HG03045 (cell line): ENCODE measurements at regions not wholly inside any gene's neighbourhood (a gene's known extent, or its start where the extent isn't known, plus 50 kb on each side); places are given as distances from the start of the nearest gene placed in this dataset.

Experiments
- ATAC-seq: cut with Tn5 transposase; IDR thresholded peaks from one replicate; pipeline ENCODE4 v1.9.1; 2021; ENCODE audit warnings: mild to moderate bottlenecking, moderate library complexity; ENCODE audit not compliant: unreplicated experiment

DNA sequence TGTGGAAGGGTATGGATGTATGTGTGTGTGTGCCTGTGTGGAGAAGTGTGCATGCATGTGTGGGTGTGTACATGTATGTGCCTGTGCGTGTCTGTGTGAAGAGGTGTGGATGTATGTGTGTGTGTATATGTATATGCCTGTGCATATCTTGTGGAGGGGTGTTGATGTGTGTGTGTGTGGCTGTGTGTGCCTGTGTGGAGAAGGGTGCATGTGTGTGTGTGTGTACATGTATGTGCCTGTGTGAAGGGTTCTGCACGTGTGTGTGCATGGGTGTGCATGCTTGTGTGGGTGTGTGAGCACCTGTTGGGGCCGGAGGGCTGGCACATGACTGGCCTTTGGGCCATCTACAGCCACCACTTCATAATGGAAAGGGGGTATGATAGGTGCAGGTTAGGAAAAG, 291.4 kb downstream of the IRX2 start:
- ATAC-seq, result no peak

DNA sequence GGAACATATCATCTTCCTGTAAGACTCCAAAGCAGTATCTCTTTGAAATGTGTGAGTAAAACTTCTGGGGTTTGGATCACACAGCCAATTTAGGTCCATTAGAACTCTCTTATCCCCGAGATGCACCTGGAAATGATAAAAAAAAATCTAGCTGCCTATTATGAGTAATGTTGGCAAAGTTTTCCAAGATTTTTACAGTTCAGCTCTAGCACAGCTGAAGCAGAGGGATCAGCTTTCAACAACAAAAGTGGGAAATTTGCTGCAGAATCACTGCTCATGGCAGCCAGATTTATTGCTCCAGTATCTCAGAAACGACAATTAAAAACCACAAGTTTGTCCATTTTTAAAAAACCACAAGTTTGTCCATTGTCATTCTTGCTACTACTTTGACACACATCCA, 292.2 kb downstream of the IRX2 start:
- no peak for ATAC-seq

DNA sequence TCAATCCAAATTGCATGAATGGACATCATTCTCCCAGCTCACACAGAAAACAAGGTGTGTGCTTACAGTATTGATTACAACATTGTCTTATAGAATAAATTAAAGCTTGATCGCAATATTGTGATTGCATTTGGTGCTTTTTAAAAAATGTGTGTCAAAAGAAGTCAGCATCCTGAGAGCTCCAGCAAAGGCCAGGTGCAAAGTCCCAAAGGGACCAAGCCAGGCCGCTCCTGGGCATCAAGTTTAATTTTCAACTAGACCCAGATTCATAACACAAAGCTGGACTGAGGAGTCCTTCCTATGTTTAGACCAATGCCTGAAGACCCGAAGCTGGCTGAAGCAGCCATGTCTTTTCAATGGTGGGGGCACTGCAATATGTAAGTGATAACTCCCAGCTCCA, 295.6 kb downstream of the IRX2 start:
- no peak for ATAC-seq

DNA sequence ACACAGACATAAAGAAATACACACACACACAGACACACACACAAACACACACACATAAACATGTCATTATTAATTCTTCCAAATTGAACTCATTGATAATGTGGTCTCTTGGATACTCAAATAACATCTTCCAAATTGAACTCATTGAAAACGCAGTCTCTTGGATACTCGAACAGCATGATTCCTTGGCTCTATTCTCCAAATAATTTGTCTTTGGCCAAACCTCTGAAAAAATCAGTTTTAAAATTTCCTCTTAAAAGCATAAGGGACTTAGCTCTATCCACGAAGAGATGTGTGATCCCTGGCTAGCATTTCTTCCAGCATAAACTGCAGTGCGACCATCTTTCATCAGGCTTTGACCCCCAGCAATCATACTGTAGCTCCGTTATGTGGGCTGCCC, 296.6 kb downstream of the IRX2 start:
- ATAC-seq, result no peak

DNA sequence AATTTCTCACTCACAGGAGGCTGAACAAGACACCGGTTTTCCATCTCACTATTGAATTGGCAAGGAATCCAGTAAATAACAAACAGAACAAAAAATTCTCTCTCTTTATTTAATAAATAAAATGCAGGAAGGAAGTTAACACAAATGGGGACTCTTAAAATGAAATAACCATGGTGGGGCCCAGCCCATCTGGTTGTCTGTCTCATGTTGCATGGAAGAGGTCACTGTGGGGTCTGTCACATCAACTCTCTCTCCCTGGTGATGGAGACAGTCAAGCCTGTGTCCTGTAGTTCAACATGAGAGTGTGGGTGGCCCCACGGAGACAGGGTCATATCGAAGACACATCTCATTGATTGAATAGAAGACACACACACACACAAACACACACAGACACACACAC, 297.7 kb downstream of the IRX2 start:
- ATAC-seq, result no peak

DNA sequence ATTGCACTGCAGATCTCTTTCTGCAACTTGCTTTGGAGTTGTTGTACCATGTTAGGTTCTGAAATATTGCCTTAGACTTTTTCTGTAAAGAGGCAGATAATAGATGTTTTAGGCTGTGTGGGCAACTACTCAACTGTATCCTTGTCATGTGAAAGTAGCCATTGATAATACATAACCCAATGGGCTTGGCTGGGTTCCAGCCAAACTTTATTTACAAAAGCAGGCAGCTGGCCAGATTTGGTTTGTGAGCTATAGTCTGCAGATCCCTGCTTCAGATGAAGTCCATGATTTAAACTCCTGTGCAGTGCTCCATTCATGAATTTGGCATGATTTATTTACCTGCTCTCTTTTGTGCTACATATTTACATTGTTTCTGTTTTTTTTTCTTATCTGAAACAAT, 300.4 kb downstream of the IRX2 start:
- no peak for ATAC-seq

DNA sequence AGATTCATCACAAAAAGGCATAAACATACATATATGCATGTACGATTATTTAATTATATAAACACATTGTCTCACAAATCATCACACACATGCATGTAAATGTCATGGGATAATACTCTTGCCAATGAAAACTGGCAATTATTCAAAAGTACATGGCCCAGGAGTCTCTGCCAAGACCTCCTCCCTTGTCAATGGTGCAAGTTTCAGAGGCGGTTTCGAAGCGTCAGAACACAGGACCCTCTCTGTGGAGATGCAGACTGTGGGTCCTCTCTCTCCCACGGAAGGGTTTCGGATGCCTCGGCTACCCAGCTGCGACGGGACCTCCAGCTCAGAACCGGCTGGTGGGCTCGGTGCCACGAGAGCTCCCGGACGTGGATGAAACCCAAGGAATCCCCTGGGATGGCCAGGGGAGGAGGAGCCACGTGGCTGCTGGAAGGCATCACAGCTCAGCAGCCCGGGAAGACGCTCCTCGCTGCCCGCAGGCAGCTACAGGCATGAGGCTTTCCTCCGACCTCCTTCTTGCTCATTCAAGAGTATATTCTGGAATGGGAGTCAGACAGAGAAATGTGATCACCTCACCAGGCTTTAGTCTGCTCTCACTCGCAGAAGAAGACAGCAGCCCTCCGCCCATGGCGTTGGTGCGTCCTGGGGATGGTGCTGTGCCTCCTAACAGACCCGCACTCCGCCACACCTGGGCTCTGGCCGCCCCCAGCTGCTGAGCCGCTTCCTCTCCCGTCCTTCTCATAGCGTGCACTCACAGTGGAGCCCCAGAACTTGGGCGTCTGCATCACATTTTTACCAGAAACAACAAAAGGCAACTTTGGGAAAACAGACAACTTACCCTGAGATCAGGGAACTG, 308.8 kb downstream of the IRX2 start:
- no peak for ATAC-seq

DNA sequence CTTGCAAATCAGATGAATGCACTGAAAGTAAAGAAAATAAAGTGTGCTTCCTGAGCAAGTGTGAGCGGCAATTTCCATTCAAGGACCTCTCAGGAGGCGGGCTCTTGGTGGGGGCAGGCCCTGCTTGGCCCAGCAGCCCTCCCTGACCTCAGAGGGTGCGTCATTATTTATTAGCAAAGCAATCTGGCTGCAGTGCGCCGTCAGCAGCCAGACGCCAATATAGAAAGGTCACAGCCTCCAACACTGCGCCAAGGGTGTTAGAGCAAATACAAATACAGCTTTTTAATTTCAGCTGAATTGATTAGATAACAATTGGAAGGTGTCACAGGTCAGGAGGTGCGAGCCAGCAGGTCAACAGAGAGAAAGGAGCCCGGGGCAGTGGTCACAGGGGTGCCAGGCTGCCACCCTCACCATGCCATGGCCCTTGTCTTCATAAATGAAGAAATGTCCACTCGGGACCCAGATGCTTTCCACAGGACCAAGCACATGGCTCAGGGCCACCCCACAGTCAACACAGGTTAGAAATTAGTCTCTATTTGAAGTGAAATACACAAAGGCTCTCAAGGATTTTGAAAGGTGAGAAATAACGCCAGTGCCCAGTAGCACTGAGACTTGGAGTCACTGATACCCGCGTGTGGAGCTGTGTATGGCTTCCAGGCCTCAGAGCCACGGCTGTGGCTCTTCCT, 309.8 kb downstream of the IRX2 start:
- ATAC-seq, result no peak

DNA sequence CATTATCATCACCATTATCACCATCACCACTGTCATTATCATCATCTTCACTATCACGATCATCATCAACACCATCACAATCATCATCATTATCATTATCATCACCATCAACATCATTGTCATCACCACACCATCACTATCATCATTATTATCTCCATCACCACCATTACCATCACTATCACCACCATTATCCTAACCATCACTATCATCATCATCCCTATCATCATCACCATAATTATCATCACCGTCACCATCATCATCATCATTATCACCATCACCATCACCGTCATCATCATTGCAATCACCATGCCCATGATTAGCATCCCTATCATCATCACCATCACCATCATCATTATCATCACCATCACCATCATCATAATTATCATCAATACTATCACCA, 311.9 kb downstream of the IRX2 start:
- no peak for ATAC-seq

DNA sequence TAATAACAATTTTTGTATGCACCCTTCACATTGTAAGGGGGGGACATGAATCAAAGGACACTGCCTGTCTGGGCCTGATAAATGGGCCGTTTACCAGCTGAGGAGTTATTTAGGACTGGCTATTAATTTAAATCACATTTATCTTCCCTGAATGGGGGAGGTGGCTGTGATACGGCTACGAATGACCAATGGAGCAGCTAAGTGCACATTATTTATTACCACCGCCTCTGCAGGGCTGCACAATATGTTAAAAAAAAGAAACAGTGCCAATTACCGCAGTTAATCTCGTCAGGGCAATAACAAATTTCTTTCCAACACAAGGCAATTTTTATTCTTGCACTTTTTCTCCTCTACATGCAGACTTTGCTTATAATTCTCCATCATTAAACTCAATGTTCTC, 318.4 kb downstream of the IRX2 start:
- ATAC-seq, result no peak

DNA sequence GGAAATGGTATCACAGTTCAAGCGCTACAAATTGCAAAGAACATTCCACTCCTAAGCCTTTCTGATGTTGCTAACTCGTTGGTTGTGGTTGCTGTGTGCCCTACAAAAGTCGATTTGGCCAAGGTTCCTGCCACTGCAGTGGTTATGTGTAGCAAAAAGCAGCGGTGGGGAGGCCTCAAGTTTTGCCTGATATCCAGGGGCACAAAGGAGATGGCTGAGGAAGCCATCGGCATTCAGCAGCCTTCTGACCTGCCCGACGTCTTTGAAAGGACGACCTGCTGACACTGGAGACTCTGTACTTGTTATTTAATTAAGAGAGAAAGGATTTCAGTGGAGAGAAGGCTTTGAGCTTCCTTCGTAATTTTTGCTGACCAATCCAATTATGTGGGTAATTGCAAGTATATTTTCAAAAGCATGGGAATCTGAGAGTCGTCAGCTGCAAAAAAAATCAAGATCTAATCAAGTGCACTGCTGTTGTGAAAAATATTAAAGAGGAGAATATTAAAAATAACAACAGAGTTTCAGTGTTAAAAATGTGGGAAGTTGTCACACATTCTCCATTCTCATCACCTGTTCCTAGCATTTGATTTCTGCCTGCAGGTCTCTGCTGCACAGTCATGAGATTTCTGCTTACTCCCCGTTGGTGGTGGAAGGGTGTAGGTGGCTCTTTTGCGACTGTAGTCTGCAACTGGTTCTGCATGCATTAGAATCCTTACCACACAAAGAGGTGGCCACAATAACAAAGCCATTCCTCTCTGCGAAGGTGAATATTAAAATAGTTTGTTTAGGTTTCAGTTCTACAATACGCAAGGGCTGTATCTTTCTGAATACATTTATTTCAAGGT, 319.2 kb downstream of the IRX2 start:
- ATAC-seq, result no peak

DNA sequence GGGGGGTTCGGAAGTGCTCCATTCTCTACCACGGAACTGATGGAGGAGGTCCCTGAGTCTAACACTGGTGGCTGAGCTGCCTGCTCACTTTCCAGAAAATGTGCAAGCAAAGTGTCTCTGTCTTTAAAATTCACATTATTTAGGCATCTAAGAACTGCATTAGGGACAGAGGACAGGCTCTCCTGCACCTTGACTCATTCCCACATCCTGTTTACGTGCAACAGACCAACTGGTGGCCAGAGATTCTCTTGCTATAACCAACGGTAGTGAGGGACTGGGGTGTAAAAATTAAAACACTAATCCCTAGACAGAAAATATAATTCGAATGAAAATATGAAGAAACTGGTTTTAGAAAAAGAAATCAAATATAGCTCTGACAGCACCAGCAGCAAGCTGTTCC, 320.9 kb downstream of the IRX2 start:
- ATAC-seq, result no peak

DNA sequence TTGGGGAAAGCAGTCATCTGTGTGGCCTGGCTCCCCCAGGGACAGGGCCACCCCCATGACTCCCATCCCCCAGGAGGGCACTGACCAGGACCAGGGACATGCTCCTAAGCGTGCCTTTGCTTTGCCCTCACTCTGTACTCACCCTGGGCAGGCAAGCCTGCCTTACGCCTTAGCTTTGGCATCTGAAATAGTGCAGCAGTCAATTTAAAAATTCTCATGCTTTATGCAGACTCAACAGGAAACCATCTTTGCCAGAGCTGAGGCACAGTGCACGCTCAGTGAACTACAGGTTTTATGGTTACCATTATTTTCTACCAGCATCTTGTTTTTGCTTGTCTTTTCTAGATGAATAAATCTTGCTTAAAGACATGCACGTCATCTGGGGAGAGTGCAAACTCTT, 323.5 kb downstream of the IRX2 start:
- no peak for ATAC-seq

DNA sequence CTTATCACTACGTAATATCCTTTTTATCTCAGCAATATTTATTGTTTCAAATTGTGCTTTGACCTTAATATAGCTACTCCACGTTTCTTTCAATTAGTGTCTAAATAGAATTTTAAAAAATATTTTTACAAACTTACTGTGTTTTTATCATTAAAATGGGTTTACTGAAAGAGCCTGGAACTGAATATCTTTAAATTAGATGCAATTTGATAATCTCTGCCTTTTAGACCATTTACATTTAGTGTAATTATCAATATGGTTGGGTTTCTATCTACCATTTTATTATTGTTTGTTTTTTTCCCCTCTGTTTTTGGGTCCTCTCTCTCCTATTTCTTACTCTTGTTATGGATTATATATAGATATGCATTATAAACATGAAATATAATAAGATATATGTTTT, 327.8 kb downstream of the IRX2 start:
- ATAC-seq, result no peak

DNA sequence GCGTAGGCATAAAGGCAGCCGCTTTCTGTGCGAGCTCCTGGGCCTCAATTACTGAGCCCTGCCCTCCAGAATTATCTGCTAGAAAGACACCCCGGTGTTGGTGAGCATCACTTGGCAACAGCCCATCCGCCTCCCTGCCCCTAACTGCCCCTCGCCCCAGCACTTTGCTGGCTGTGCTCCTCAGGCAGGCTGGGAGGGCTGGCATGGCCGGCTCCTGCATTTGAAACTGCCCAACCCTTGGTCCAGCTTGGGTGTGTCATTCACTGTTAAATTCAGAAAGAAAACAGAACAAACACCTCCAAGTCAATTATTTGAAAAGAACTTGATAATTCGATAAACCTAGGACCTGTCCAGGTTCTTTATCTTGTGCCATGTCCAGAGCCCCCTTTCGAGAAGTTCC, 334.2 kb downstream of the IRX2 start:
- ATAC-seq, result no peak

DNA sequence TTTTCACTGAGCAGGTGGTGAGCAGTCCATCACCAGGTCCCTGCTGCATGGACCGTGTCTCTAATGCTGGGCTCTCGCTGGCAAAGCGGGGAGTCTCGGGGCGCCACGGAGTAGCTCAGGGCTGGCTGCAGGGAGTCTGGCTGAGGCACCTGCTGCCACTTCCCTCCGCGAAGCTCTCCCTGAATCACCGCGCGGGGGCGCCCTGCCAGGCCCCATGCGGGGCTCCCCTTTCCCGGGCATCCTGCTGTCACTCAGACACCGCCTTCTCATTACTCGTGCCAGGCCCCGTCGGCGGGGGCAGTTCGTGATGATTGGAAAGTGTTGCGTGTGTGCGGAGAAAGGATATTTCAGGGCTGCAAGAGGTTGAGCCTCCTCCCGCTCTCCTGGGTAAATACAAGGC, 335.8 kb downstream of the IRX2 start:
- ATAC-seq, result no peak

DNA sequence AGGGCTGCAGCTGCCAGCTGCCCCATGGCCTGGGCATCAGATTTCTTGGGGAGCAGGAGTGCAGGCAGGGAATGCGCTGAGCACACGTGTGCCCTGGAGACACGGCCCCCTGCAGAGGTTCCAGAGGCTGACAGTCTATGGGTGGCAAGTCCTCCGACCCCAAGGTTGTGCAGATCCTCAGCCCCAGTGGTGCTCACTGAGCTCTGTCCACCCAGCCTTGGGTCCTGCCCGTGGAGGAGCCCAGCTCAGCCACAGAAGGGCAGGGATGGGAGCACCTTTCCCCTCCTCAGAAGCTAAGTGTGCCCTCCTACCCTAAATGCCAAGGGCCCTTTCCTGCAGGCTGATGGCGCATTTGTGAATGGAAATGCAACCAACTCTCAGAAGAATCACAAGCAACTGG, 341.0 kb downstream of the IRX2 start:
- no peak for ATAC-seq

DNA sequence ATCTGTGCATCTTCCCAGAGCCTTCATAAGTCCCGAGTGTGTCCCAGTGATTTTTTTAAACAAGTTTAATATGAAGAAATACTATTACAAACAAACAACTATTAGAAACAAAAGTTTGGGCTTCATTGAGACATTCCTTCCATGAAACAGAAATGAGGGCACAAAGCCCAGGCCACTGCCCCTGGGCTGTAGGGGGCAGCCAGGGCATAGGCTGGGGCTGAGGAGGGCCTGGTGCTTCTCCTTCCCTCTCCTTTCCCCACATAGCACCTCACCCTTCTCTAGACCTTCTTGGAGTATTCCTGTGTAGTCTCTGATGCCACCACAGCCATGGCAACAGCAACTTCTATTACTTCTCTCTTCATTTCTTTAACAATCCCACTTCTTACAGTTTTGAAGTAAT, 348.2 kb downstream of the IRX2 start:
- ATAC-seq, result no peak

DNA sequence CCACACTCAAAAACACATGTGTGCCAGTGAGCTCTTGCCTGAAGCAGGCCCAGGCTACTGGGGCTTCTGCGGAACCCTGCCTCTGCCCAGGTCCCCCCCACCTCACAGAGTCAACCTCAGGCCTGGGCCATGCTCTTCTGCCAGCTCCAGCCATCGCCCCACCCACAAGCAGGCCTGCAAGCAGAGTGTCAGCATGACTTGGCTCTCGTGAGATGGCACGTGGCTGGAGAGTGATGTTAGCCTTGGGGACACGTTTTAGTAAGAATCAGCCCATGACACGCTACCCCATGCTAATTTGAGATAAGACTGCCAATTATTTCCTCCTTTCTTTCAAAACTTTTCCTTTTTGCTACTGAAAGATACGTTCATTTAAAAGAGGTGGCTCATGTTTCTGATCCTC, 351.7 kb downstream of the IRX2 start:
- no peak for ATAC-seq

DNA sequence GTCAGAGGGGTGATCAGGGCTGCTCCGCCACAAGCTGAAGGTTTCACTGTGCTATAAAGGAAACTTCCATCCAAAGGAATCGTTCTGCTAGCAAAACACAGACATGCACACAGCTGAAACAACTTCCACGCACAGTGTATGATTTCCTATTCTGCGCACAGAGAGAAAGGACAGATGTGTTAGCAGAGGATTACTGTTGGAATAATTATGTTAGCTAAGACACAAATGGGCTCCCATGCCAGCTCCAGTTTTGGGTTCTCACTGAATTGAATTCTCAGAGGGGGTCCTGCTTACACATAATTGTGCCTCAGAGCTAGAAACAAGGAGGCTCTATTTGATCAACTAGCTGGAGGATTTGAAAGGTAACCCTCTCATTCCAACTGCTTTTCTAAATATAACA, 352.4 kb downstream of the IRX2 start:
- no peak for ATAC-seq

DNA sequence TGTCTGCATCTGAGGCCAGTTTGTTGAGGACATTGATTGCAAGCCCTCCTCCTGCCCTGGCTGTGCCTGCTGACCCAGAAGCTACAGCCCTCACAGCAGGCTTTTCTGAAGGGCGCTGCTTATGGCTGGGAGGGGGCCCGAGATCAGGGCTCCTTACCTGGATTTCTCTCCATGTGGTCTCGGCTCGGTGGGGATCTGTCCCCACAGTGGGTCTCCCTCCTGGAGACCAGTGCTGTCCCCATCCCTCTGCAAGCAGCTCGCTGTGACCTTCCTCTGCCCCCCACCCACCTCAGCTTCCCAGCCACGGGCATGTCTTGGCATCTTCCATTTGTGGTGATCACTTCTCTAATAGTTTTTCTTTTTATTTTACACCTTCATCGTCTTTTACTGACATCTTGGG, 357.9 kb downstream of the IRX2 start:
- ATAC-seq, result no peak

DNA sequence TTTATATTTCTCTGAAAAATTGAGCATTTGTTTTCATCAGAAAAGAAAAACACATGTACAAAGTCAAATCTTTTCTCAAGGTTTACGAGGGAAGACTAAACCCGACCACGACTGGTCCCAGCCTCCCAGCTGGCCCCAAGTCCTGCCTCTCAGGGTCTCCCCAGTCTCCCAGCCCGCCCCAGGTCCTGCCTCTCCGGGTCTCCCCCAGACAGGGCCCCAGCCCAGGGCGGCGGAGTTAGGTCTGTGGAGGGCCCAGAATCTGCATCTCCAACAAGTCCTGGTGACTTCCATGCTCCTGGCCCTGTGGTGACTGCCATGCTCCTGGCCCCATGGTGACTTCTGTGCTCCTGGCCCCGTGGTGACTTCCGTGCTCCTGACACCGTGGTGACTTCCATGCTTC, 359.9 kb downstream of the IRX2 start:
- no peak for ATAC-seq
